ENCODE measurements at regions not wholly inside any gene's neighbourhood (a gene's known extent, or its start where the extent isn't known, plus 50 kb on each side); places are given as distances from the start of the nearest gene placed in this dataset.

- TF ChIP-seq CTCF (IDR thresholded peaks at IDR 0.05; ENCODE audit: unreplicated experiment), result no peak
- no peak overlapping the region for H3K4me3 Mint-ChIP-seq (ENCODE audit: unreplicated experiment)
- DNase-seq (ENCODE audit: low spot score), result no peak
- no peaks in the 10 kb centered on the region for H3K9me3 Mint-ChIP-seq (ENCODE audit: unreplicated experiment)
- peaks cover 4% of the 10 kb centered on the region for H3K36me3 Mint-ChIP-seq (ENCODE audit: low read depth, unreplicated experiment)
- peaks cover 2% of the 10 kb centered on the region for H3K27me3 Mint-ChIP-seq (ENCODE audit: unreplicated experiment)
- H3K27ac Mint-ChIP-seq (ENCODE audit: unreplicated experiment), result no peak overlapping the region
- peaks cover 3% of the 10 kb centered on the region for H3K4me1 Mint-ChIP-seq (ENCODE audit: unreplicated experiment)
Measured at GRCh38 chr4:112076919-112077608, 68.2 kb upstream of the FAM241A start.

GRCh38 chr4:112077743-112078142 lies 67.5 kb upstream of the FAM241A start:
- H3K4me1 Mint-ChIP-seq (ENCODE audit: unreplicated experiment), result peaks cover 3% of the 10 kb centered on the region
- no peak overlapping the region for H3K4me3 Mint-ChIP-seq (ENCODE audit: unreplicated experiment)
- DNase-seq (ENCODE audit: low spot score), result no peak
- no peak for TF ChIP-seq CTCF (IDR thresholded peaks at IDR 0.05; ENCODE audit: unreplicated experiment)
- H3K9me3 Mint-ChIP-seq (ENCODE audit: unreplicated experiment), result no peaks in the 10 kb centered on the region
- no peak overlapping the region for H3K27ac Mint-ChIP-seq (ENCODE audit: unreplicated experiment)
- H3K36me3 Mint-ChIP-seq (ENCODE audit: low read depth, unreplicated experiment), result no peaks in the 10 kb centered on the region
- H3K27me3 Mint-ChIP-seq (ENCODE audit: unreplicated experiment), result peaks cover 2% of the 10 kb centered on the region

- Mint-ChIP-seq H3K27ac (ENCODE audit: unreplicated experiment) (no peak overlapping the region), H3K27me3 (ENCODE audit: unreplicated experiment) (no peaks in the 10 kb centered on the region), H3K9me3 (ENCODE audit: unreplicated experiment) (no peaks in the 10 kb centered on the region), H3K4me1 (ENCODE audit: unreplicated experiment) (peaks cover 19% of the 10 kb centered on the region), H3K36me3 (ENCODE audit: low read depth, unreplicated experiment) (no peaks in the 10 kb centered on the region), H3K4me3 (ENCODE audit: unreplicated experiment) (no peak overlapping the region)
- no peak for DNase-seq (ENCODE audit: low spot score)
- TF ChIP-seq CTCF (IDR thresholded peaks at IDR 0.05; ENCODE audit: unreplicated experiment), result no peak
Measured at GRCh38 chr4:112082954-112083586, 62.2 kb upstream of the FAM241A start.

- Mint-ChIP-seq H3K36me3 (ENCODE audit: low read depth, unreplicated experiment) (no peaks in the 10 kb centered on the region), H3K9me3 (ENCODE audit: unreplicated experiment) (no peaks in the 10 kb centered on the region), H3K27ac (ENCODE audit: unreplicated experiment) (no peak overlapping the region), H3K4me3 (ENCODE audit: unreplicated experiment) (no peak overlapping the region), H3K4me1 (ENCODE audit: unreplicated experiment) (peaks cover 19% of the 10 kb centered on the region), H3K27me3 (ENCODE audit: unreplicated experiment) (no peaks in the 10 kb centered on the region)
- DNase-seq (ENCODE audit: low spot score), result no peak
- no peak for TF ChIP-seq CTCF (IDR thresholded peaks at IDR 0.05; ENCODE audit: unreplicated experiment)
Measured at GRCh38 chr4:112083587-112084347, 61.5 kb upstream of the FAM241A start.
